Activated CD8-positive, alpha-beta memory T cell treated with anti-CD3 and anti-CD28 coated beads for 36 hours (primary cell): ENCODE measurements at regions not wholly inside any gene's neighbourhood (a gene's known extent, or its start where the extent isn't known, plus 50 kb on each side); places are given as distances from the start of the nearest gene placed in this dataset.
"Not testable (repeated sequence)": the region's sequence is repeated elsewhere in the genome, so short reads cannot be mapped to it uniquely, and the experiment has no call there.

ENCODE experiments used
- CTCF ChIA-PET: fragments of 350-600 bp; sonication (Branson Sonifier 250); formaldehyde crosslinking; loops from one replicate; lab custom pipeline; 2021; ENCODE audit warnings: antibody characterized with exemption; lab: Charles Lee
- POLR2A ChIA-PET: fragments of 350-600 bp; sonication (Branson Sonifier 250); formaldehyde crosslinking; loops from one replicate; lab custom pipeline; 2021; ENCODE audit warnings: antibody characterized with exemption; lab: Charles Lee

DNA sequence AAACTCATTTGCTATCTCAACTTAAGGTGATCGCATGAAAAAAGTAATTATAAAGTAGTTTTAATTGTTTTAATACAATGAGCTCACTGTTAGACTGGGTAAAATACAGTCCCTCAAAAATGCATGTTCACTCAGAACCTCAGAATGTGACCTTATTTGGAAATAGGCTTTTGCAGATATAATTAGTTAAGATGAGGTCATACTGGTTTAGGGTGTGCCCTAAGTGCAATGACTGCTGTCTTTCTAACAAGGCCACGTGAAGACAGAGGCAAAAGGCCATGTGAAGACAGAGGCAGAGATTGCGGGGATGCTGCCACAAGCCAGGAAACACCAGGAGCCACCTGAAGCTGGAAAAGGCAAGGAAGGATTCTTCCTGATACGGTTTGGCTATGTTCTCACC, 262.1 kb downstream of the NKX6-1 start:
- POLR2A ChIA-PET, result no interaction called here
- CTCF ChIA-PET, result no interaction called here

DNA sequence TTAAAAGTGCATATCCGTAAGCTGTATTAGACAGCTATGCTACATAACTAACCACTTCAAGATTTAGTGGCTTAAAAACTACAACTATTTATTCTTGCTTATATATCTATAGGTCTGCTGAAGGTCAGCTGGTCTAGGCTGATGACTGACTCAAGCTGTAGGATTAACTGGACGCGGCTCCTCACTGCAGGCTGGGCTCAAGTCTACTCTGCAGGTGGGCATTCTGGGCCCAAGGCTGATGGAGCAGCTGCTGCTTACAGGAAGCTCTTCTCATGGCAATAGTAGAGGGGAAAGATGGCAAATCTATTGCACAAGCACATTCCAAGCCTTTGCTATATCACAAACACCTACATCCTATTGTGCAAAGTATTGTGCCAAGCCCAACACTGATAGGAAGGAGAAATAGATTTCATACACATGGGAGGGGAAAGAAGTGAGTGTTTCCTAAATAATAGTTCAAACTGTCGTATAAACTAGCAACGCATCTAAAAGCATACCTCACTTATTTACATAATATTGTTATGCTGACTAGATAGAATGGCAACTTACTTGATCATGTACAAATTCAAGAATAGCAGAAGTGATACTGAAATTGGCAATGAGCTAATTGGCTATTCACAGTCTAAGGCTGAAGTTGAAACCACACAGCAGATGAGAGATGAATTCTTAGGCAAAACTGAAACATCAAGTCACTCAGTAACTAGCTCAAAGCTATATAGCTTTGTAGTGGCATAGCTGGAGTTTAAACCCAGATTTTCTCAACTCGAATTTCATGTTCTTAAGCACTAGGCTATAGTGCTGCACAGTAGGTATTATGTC, 263.8 kb downstream of the NKX6-1 start:
- ChIA-PET CTCF (no interaction called here), POLR2A (interaction anchor here (0.7 kb wide), 1 partner anchor 295 kb away, joined by 3 read pairs; no protein-coding TSS in a partner anchor)

DNA sequence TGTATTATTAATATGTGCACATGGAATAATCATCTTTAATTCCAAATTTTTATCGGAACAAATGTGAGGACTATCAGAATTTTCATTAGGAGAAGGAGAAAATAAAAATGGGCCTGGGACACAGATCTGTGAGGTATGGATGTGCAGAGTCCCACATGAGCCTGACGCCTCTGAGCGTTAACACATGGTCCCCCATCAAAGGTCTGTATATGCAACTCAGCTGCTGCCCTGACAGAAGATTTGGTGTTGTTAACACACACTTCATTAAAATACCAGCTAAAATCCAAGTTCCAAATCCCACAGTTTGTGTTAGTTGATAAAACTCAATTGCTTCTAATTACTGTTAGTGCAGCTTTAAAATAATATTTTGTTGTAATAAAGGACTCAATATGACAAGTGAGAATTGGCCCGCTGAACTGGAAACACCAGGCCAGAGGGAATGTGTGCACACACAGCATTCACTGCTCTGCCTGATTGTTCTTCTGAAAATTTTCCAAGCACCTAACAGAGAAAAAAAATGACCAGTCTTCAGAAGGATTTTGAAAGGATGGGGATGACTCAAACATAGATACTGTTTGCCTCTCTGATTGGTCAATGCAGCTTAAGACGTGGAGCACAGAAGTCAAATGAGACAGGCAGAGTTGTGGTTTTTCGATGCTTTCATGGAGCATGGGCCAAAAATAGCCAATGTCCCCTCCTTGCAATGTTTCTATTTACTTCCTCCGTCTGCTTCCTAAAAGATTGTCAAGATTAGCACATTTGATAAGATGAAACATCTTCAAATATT, 266.6 kb downstream of the NKX6-1 start:
- ChIA-PET CTCF (no interaction called here), POLR2A (no interaction called here)

DNA sequence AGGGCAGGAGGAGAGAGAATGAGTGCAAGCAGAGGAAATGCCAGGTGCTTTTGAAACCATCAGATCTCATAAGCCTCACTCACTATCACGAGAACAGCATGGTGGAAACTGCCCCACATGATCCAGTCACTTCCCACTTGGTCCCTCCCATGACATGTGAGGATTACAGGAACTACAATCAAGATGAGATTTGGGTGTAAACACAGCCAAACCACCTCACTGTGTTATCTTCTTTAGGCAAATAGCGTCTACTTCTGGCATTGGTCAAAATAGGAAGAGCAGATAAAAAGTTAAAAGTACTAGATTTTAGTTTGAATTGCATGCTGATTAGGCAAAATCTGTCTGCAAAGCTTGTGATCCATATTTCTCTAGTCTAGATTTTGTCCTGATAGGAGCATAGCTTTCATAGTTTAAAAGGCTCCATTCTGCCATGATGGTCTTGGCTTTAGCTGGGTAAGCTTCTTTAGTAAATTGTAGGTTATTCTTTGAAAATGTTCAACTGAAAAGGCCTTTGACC, 267.5 kb downstream of the NKX6-1 start:
- ChIA-PET POLR2A (no interaction called here), CTCF (no interaction called here)

DNA sequence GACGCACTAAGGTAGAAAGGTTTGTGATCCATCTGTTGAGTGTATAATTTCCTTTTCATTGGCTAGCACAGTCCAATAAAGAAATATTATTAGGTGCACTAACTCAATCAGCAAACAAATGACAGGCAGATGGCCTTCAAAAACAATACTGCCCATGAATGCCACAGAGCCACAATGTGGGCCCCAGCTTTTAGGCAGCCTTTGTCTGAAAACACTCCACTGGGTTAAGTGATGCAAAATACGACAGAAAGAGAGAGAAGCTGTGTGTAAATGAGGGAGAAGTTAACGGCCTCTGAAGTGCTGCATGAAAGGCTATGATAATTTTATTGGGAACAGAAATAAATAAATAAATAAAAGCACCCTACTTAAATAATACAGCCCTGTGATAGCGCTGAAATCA, 274.6 kb downstream of the NKX6-1 start:
- CTCF ChIA-PET, result no interaction called here

DNA sequence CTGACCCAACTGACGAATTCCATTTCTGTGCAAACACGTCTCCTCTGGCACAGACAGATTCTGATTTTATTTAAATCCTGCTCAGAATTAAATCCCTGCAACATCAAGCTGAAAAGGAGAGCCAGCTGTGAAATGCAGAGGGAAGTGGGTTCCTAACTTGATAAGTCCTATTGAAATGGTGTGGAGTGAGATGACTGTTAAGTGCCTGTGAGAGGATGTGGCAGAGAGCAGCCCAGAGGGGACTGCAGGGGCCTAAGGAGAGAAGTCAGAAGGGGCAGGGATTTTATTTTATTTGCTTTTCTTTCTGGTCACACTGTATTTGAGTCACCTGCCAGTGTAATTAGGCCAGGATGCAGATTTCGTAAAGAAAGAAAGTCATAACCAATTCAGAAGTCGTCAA, 277.4 kb downstream of the NKX6-1 start:
- POLR2A ChIA-PET, result no interaction called here
- CTCF ChIA-PET, result no interaction called here

More for the DNA sequence above, 274.6 kb downstream of the NKX6-1 start:
- POLR2A ChIA-PET, result no interaction called here

DNA sequence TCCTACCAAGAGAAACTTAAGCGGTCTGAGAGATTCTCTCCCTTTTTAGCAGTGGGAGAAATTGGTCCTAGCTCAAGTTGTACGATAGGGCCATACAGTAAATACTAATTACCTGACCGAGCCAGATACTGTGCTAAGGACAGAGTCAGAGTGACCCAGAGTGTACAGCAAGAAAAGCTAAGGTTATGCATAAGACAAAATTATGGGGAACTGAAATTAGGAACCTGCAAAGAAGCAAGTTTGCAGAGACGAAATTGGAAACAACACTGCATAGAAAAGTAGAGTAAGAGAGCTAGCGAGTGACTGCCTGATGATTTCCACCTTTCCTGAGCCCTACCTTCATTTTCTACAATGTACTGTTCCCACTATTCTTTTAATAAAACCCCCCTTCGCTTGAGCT, 278.1 kb downstream of the NKX6-1 start:
- ChIA-PET CTCF (no interaction called here), POLR2A (no interaction called here)

DNA sequence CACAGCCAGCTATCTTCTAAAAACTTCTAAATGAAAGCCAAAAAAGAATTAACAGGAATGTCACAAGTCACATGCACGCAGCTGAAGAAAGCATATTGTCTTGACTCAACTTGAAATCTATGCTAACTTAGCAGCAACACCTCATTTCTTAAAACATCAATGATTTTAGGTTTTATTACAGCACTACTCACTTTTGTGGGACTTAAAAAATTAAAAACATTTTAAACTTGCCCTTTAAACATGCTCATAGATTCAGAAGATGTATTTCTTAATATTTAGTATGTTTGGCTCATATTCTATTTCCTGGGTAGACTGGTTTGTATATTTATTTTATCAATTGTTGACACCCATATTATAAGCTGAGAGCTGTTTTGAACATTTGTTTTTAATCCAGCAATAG, 279.4 kb downstream of the NKX6-1 start:
- ChIA-PET POLR2A (no interaction called here), CTCF (no interaction called here)

DNA sequence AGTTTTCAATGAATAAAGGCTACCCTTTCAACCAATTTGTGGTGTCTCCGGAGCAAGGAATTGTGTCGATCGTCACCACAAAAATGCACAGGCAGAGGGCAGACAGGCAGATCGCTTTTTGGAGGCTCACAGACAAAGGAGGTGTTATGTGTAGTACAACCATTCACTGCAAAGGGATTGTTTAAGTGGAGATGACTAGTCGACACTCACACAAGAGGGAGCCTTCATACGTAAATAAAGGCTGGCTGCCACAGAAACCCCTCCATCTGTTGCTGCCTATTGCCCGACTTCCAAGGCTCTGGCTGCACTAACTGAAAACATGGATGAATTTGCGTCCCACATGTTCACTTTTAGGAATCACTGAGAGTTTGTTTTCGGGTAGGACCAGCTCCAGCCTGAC, 281.1 kb downstream of the NKX6-1 start:
- ChIA-PET CTCF (no interaction called here), POLR2A (no interaction called here)

DNA sequence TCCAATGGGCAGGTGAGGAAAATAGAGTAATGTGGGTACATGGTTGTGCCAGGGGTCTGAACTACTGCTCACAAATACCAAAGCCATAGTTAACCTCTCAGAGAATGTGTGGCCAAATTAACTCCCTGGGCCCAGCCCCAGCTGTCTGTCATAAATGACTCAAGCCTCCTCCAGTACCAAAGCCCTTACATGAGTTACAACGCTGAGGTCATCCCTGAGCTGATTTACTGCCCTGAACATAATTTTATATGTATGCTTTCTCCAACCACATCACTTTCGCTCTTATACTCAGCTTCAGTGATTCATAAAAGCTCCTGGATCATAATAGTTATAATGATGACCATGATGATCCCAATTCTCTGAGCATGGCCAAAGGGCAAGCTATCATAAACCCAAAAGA, 283.9 kb downstream of the NKX6-1 start:
- CTCF ChIA-PET, result no interaction called here

DNA sequence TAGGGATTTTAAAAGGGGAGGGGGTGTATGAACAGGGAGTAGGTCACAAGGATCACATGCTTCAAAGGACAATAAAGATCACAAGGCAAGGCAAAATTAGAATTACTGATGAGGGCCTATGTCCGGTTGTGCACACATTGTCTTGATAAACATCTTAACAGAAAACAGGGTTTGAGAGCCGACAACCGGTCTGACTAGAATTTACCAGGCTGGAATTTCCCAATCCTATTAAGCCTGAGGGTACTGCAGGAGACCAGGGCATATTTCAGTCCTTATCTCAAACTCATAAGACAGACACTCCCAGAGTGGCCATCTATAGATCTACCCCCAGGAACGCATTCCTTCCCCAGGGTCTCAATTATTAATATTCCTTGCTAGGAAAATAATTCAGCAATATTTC, 292.9 kb downstream of the NKX6-1 start:
- POLR2A ChIA-PET, result not testable (repeated sequence)

More for the DNA sequence above, 283.9 kb downstream of the NKX6-1 start:
- POLR2A ChIA-PET, result no interaction called here

DNA sequence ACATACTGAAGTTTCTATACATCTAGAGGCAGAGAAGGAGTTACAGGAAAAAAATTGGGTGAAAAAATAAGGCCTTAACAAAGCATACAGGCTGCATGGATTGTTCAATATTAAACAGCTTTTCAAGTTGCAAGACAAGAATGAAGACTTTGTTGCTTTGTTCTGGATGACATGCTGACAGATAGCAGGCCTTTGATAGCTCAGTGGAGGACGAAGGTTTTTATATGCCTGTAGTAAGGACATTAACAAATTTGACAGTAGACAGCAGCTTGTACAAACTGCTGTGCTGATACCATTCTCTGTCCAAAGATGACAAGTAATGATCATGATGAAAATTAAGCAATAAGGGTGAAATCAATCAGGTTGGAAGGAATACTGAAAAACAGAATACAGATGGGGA, 309.9 kb downstream of the NKX6-1 start:
- POLR2A ChIA-PET, result no interaction called here
- CTCF ChIA-PET, result no interaction called here

More for the DNA sequence above, 292.9 kb downstream of the NKX6-1 start:
- CTCF ChIA-PET, result not testable (repeated sequence)

DNA sequence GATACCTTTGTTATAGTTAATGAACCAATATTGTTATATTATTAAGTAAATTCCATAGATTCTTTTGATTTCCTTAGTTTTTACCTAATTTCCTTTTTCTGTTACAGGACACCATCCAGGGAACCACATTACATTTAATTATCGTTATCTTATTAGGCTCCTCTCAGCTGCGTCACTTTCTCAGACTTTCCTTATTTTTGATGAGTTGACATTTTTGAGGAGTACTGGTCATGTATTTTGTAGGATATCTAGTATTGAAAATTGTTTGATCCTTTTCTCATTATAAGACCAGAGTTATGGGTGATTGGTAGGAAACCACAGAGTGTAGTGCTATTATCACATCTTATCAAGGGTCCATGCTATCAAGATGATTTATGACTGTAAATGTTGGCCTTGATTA, 319.7 kb downstream of the NKX6-1 start:
- ChIA-PET POLR2A (no interaction called here), CTCF (no interaction called here)

DNA sequence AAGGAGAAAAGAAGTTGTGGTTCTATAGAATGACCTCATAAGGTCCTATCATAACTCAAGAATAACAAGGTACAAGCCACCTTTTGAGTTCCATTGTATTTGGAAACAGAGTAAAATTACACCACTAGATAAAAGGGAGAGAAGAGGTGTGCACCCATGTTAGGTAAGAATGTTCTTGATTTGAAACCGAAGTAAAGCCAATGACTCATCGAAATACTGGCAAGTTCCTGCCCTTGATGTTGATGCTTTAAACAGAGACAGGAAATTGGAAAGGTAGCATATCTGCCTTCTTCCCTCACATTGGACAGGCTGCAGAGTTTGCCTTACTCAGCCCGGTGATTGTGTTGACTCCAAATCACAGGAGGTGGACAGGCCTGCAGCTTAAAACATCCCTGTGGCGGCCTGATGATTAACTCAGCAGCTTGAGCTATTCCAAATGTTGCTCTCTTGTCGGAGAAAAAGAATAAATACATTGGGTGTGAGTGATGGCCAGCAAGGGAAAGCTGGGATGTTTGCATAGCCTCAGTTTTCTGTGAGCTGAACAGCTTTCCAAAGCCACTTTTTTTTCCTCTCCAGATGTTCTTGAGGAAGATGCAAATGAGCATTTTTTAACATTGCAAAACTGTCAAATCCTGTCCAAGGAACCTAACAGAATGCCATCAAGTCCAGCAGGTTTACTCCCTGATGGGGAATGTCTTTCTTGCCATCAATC, 321.1 kb downstream of the NKX6-1 start:
- ChIA-PET CTCF (no interaction called here), POLR2A (no interaction called here)

DNA sequence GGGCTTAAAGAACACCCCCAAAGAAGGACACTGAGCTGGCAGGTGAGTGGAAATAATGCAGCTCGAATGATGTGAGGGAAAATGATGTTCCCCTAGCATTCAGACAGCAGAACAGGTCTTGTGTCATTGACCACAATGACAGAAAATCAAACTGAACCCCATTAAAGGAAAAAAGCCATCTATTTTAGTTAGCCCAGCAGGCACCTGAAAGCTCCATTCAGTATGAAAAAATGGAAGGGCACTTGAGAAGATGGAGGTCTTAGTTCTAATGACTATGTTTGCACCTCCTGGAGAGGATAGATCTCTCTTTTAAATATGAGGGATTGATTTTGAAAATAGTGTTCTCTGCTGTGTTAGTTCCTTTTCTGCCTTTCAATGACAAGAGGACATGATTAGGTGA, 323.1 kb downstream of the NKX6-1 start:
- ChIA-PET POLR2A (no interaction called here), CTCF (no interaction called here)

DNA sequence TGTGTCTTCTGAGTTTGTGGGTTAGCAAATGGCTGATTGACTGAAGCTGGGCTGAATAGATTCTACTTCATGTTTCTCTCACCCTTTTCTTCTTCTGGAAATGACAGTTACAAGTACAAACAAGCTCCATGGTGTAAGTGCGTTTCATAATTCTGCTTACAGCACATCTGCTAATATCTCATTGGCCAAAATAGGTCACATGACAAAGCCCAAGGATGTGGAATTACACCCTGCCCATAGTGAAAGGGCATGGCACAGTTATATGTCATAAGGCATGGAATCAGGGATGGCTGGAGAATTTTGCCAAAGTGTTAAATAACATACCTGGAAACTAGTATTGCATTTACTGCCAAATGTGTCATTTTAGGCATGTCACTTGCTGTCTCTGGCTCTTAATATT, 327.2 kb downstream of the NKX6-1 start:
- ChIA-PET CTCF (no interaction called here), POLR2A (no interaction called here)

DNA sequence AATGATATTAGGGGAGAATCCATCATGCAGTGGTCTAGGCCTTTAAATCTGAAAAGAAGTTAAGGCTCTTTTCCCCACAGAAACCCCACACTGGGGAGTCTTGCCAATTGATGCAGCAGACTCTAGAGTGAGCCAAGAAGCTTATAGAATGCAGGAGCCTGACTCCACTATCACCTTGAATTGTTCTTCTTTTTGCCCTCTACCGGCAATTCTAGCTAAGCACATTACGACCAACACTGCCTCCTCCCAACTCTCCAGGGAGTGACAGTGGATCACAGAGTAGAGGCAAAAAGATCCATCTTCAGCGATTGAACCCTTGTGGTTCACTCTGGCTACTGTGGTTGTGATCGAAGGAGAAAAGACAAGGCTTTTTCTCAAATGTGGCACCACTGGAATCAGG, 331.5 kb downstream of the NKX6-1 start:
- ChIA-PET CTCF (no interaction called here), POLR2A (no interaction called here)

DNA sequence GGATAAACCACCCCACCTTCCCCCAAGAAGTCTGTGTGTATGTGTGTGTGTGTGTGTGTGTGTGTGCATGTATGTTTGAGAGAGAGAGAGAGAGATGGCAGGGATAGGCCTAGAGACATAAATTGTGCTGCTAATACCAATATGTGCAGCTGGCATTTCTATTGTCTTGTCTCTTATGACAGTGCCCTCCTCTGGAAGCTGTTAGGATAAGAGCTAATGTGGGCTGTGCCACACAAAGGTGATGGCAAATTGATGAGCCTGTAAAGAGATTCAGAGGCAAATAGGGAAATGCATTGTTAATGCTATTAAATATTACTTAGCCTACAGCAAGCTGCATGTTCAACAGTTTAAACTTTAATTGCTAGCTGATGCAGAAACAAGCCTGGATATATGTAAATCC, 332.0 kb downstream of the NKX6-1 start:
- CTCF ChIA-PET, result no interaction called here

DNA sequence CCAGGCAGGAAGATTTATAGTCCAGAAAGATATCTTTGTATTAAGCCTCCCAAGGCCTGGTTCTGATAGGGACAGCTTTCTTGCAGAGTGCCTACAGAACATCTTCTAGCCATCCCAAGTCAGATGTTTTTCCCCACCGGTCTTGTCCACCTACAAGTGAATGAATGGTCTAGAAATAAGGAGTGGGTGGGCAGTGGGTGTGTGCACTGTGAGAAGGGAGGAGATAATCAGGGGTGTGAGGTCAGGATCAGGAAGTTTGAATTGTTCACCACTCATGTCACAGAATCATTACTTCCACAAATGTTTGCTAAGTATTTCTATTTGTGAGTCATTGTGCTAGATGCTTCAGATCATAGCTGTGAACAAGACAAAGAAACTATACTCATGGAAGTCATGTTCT, 332.6 kb downstream of the NKX6-1 start:
- POLR2A ChIA-PET, result no interaction called here
- CTCF ChIA-PET, result no interaction called here

More for the DNA sequence above, 332.0 kb downstream of the NKX6-1 start:
- POLR2A ChIA-PET, result no interaction called here

DNA sequence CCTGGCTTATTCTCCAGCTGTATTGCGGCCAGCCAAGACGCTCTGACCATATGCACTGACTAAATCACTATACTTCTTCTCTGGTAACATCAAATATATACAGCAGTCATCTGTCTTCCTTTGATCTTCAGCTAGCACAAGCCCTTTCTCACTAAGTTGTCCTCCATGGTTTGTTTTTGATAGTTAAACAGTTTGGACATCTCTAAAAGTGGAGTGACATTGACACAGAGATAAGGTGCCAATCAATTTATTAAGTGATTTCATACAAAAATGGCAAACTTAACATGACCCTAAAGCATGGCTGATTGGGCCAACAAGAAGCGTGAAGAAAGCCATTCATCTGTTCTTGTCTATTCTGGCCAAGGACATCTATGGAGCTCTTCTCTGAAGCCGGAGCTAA, 334.9 kb downstream of the NKX6-1 start:
- ChIA-PET CTCF (no interaction called here), POLR2A (no interaction called here)
